ENCODE measurements at regions not wholly inside any gene's neighbourhood (a gene's known extent, or its start where the extent isn't known, plus 50 kb on each side); places are given as distances from the start of the nearest gene placed in this dataset.
"Not testable (repeated sequence)": the region's sequence is repeated elsewhere in the genome, so short reads cannot be mapped to it uniquely, and the experiment has no call there.

- DNase-seq, result no peak
These were observed 156.3 kb downstream of the CYSLTR2 start for GRCh38 chr13:48810013-48810412.

DNA sequence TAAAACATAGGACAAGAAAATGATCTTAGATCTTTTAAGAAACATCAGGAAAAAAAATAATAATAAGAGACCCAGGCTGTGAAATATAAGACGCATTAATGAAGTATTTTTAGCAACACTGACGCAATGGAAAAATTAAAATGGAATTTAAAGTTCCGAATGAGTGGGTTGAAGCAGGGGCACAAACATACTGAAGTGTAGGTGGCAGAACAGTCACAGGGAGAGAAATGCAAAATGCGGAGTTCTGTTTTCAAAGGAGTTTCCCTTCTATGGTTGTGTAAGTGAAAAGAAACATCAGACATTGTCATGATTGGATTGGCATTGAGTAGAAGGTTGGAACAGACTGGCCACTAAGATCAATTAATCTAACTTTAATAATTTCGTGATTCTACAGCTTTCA is 159.8 kb downstream of the CYSLTR2 start:
- no peak for DNase-seq

DNA sequence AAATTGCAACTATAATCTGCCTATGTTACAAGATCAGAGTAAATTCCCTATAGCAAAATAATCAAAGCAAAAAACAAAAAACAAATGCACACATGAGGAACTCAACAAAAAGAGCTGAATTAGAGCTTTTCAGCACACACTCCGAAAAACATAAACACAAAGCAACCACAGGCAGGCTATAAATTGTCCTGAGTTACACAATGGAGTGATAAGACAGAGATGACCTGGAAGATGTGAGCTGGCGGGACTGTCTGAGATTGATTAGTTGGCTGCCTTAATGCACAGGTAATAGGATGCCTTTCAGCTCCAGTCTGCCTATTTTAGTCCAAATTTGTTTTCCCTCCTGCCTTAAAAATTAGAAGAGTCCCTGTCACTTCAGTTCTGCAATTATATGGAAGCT is 159.0 kb upstream of the FNDC3A start:
- no peak for DNase-seq

- no peak for DNase-seq
These were observed 158.4 kb upstream of the FNDC3A start for GRCh38 chr13:48817166-48817802.

DNA sequence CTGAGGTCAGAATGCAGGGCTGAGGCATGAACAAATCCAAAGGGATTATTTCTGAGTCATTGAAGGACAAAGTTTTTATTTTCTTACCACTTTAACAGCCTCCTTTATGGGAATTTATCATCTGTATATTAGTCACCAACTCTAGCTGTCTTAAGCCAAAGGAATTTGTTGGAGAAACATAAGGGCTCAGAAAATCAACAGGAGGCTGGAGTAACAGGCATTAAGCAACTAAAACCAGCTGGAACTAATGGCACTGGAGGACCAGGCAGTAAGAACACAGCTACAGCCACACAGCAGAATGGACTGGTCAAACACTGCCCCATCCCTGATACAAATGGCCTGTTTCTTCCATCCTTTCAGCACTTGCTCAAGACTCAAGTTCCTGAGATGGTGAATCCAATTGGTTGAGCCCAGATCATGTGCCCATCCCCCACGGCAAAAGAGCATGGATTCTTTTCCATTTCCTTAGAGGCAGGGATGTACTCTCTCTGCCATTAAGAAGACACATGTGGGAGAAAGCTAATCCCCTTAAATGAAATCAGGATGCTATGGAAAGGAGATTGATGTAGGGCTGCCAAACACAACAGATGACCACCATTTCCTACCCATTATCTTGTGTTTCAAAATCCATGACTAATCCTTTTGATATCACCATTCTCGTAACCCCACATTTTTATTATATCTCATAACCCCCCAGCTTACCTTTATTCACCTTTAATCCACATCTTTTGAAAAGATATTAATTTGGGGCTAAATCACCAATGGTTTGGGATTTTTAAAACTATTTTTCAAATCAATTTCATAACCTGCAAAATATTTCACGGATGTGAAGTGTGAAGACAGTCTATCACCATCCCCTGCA is 157.0 kb upstream of the FNDC3A start:
- no peak for DNase-seq

GRCh38 chr13:48819376-48819775 is 156.3 kb upstream of the FNDC3A start:
- DNase-seq, result no peak

GRCh38 chr13:48819899-48820298 is 155.8 kb upstream of the FNDC3A start:
- no peak for DNase-seq

- DNase-seq, result not testable (repeated sequence)
These were observed 152.2 kb upstream of the FNDC3A start for GRCh38 chr13:48823526-48823925.

GRCh38 chr13:48826039-48826438 is 149.7 kb upstream of the FNDC3A start:
- DNase-seq, result no peak

DNA sequence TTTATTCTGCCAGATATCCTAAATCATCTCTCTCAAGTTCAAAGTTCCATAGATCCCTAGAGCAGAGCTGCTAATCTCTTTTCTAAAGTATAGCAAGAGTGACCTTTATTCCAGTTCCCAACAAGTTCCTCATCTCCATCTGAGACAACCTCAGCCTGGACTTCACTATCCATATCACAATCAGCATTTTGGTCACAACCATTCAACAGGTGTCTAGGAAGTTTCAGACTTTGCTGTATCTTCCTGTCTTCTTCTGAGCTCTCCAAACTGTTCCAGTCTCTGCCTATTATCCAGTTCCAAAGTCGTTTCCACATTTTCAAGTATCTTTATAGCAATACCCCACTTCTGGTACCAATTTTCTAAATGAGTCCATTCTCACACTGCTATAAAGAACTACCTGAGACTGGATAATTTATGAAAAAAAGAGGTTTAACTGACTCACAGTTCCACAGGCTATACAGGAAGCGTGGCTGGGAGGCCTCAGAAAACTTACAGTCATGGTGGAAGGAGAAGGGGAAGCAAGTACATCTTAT is 148.7 kb upstream of the FNDC3A start:
- not testable (repeated sequence) for DNase-seq

GRCh38 chr13:48827709-48828108 is 148.0 kb upstream of the FNDC3A start:
- DNase-seq, result no peak

GRCh38 chr13:48828962-48829411 is 146.7 kb upstream of the FNDC3A start:
- no peak for DNase-seq

DNA sequence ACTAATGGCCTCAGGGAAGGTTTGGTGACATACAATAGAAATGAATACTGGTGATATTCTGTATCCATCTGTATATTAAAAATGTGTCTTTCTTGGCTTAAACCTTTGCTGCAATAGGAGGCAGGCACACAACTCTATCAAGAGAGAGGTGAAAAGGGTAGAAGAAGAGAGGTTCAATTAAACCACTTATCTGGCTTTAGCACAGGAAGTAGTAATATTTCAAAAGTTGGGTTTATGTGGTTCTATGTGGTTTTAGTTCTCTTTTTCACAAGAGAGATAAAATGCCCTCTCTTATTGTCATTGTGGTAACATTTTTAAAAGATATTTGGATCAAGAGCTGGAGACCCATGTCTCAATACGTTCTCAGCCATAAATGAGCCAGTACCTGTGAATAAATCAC is 146.2 kb upstream of the FNDC3A start:
- no peak for DNase-seq

DNA sequence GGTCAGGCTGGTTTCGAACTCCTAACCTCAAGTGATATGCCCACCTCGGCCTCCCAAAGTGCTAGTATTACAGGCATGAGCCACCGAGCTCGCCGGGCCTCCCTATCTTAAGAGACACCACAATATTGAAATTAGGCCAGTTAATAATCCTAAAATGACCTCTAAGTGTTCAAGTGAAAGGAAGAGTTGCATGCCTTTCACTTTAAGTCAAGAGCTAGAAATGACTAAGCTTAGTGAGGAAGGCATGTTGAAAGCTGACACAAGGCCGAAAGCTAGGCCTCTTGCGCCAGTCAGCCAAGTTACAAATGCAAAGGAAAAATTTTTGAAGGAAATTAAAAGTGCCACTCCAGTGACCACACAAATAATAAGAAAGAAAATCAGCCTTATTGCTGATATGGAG is 144.5 kb upstream of the FNDC3A start:
- no peak for DNase-seq

- DNase-seq, result no peak
These were observed 142.3 kb upstream of the FNDC3A start for GRCh38 chr13:48833412-48833811.

DNA sequence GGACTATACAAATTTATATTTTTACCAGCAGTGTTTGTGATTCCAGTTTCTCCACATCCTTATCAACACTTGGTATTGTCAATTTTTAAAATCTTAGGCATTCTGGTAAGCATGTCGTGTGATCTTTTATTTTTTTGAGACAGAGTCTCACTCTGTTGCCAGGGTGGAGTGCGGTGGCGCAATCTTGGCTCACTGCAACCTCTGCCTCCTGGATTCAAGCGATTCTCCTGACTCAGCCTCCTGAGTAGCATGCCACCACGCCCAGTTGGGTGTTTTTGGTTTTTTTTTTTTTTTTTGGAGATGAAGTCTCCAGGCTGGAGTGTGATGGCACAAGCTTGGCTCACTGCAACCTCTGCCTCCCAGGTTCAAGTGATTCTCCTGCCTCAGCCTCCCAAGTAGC is 140.4 kb upstream of the FNDC3A start:
- not testable (repeated sequence) for DNase-seq

DNA sequence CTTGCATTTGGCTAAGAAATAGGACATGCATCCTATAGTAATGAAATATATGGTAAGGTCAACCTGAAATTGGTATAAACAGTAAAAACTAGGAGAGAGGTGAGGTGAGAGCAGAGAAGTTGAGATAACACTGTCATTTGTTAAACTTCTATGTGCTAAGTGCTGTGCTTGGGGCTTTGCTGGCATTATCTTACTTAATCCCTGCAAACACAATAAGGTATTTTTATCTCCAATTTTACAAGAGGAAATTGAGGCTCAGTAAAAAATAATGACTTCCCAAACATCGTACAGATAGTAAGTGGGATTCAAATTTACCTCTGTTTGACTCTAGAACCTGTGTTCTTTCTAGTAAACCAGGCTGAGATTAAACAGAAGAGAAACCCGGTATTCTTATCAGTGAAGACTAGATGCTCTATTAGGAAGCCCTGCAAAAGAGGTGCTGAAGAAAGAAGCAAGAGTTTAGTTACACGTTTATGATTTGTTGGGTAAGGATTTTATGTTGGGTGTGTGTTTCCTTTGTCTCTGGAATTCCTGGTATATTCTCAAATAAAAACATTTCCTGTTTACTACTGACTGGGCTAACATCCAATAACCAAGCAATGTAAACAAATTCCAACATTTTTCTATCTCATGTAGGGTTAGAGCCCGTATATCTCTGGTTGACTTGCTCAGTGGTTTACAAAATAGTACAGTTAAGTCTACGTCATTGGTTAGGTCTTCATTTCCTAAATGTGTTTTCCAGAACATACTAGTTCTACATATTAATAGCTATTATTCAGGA is 137.3 kb upstream of the FNDC3A start:
- no peak for DNase-seq

DNA sequence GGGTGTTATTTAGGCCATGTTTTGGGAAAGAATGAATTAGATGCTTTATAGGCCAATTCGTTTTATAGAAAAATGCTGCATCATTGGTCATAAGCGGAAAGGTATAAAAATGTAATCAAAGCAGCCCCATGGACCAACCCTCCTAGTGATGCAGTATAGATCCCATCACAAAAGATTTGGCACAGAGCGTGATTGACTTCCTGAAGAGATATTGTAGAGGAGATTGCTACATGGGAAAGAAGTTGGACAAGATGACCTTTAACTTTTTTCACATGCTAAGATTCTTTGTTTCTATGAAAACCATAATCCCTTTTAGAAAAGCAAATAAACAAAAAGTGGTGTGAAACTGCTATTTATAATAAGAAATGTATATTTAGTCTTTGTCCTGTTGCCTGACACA is 136.5 kb upstream of the FNDC3A start:
- no peak for DNase-seq

DNA sequence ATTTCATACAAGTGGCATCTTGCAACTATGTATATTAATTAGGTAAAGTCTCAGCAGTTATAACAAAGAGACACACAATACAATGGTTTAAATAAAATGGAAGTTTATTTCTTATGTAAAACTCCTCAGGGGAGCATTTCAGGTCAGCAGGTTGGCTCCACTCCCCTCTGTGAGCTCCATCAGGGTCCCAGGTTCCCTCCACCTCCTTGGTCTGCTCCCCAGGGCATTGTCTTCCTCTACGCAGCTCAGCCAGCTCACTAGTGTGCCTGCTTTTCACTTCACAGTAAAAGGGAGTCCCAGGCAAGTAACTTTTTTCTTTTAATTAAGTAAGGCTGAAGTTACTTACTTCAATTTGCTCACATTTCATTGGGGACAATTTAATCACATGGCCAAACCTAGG is 135.3 kb upstream of the FNDC3A start:
- no peak for DNase-seq

DNA sequence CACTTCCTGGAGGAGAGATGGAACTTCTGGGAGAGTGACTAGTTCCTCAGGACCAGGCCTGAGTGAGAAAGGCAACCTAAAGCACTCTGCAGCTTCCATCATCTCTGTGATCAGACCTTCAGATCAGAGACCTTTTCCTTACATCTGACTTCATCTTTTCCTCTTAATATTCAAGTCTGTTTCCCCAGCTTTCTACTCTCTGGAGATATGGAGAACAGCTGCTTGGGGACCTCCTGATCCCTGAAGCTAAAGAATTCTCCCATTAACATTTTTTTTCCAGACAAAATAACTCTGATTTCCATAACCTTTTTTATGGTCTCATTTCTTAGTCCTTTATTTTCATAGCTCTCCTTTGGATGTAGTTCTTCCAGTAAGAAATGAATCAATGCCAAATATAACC is 133.4 kb upstream of the FNDC3A start:
- no peak for DNase-seq

DNA sequence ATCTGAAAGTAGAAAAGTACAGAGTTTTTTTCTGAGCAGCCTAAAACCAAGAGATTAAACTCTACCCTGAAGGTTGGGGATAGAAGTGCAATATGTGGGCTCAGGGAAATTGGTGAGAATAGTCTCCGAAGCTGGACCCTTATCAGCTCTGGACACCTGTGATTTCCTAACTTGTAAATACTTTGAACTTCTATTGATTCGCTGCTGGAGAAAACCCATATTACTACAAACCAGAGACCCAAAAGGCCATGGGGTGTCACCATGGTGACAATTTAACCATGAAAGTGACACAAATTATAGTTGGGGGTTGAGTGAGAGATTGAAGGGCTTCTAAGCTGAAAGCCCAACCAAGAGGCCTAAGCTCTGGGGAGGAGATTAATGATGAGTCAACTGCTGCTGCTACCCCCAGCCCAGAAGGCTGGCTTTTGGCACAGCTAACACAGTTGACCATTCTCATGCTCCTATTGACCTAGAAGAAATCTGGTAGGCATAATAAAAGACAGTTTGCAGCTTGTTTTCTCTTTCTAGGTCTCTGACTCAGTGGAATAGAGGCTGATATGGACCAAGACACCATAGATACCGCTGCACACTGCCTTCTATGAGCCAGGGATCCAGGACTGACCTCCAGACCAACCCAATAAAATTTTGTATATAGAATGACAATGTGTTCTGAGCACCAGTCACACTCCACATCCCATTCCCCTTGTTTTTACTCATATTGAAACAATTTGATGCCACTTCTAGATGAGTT is 131.9 kb upstream of the FNDC3A start:
- DNase-seq, result no peak

GRCh38 chr13:48844676-48845075 is 131.0 kb upstream of the FNDC3A start:
- DNase-seq, result no peak

DNA sequence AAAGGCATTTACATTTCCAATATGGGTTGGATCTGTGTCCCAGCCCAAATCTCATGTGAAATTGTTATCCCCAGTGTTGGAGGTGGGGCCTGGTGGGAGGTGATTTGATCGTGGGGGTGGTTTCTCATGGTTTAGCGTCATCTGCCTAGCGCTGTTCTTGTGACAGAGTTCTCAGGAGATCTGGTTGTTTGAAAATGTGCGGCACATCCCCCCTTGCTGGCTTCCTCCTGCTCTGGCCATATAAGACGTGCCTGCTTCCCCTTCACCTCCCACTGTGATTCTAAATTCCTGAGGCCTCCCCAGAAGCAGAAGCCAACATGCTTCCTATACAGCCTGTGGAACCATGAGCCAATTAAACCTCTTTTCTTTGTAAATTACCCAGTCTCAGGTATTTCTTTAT is 126.2 kb upstream of the FNDC3A start:
- DNase-seq, result no peak
